ENCODE measurements at regions not wholly inside any gene's neighbourhood (a gene's known extent, or its start where the extent isn't known, plus 50 kb on each side); places are given as distances from the start of the nearest gene placed in this dataset.

- H3K9me3 ChIP-seq, result no peaks in the 10 kb centered on the region
- ATAC-seq (no peak), DNase-seq (no peak)
- no peak overlapping the region for H3K4me3 ChIP-seq
- H3K27me3 ChIP-seq, result no peaks in the 10 kb centered on the region
- no peak overlapping the region for H3K27ac ChIP-seq
- H3K4me1 ChIP-seq, result no peaks in the 10 kb centered on the region
- intact Hi-C loops (cut with DNase I), result no loop called here
- WGBS (ENCODE audit: insufficient coverage, low coverage, low lambda C conversion rate, missing lambda C conversion rate), result 100% methylated on average over 1 of the region's 1 CpG
- H3K36me3 ChIP-seq, result no peaks in the 10 kb centered on the region
- TF ChIP-seq POLR2A (IDR thresholded peaks at IDR 0.05) (no peak), CTCF (IDR thresholded peaks at IDR 0.05) (no peak)
Observed at GRCh38 chr1:91613595-91613994, 112.9 kb downstream of the CDC7 start.

GRCh38 chr1:91616712-91617111, 116.1 kb downstream of the CDC7 start:
- DNase-seq (no peak), ATAC-seq (no peak)
- Histone ChIP-seq H3K27me3 (no peaks in the 10 kb centered on the region), H3K36me3 (no peaks in the 10 kb centered on the region), H3K4me3 (no peak overlapping the region), H3K4me1 (no peaks in the 10 kb centered on the region), H3K9me3 (no peaks in the 10 kb centered on the region), H3K27ac (no peak overlapping the region)
- TF ChIP-seq CTCF (IDR thresholded peaks at IDR 0.05) (no peak), POLR2A (IDR thresholded peaks at IDR 0.05) (no peak)
- 68% methylated on average over 3 of the region's 3 CpGs for WGBS (ENCODE audit: insufficient coverage, low coverage, low lambda C conversion rate, missing lambda C conversion rate)
- intact Hi-C loops (cut with DNase I), result no loop called here

- Histone ChIP-seq H3K36me3 (no peaks in the 10 kb centered on the region), H3K9me3 (no peaks in the 10 kb centered on the region), H3K27ac (no peak overlapping the region), H3K4me1 (no peaks in the 10 kb centered on the region), H3K4me3 (no peak overlapping the region), H3K27me3 (no peaks in the 10 kb centered on the region)
- ATAC-seq, result peak; percentile 93 to 100 (median 96)
- WGBS (ENCODE audit: insufficient coverage, low coverage, low lambda C conversion rate, missing lambda C conversion rate), result 29% methylated on average over 5 of the region's 5 CpGs
- TF ChIP-seq POLR2A (IDR thresholded peaks at IDR 0.05), result no peak
- peak; percentile 39 to 56 (median 46) for TF ChIP-seq CTCF (IDR thresholded peaks at IDR 0.05)
- DNase-seq, result peak; percentile 63 to 77 (median 67)
- intact Hi-C loops (cut with DNase I), result no loop called here
Observed at GRCh38 chr1:91617285-91617765, 116.7 kb downstream of the CDC7 start.

GRCh38 chr1:91619881-91620280, 119.2 kb downstream of the CDC7 start:
- Histone ChIP-seq H3K27me3 (no peaks in the 10 kb centered on the region), H3K9me3 (no peaks in the 10 kb centered on the region), H3K4me3 (no peak overlapping the region), H3K36me3 (no peaks in the 10 kb centered on the region), H3K4me1 (no peaks in the 10 kb centered on the region), H3K27ac (no peak overlapping the region)
- TF ChIP-seq CTCF (IDR thresholded peaks at IDR 0.05), result no peak
- no peak for TF ChIP-seq POLR2A (IDR thresholded peaks at IDR 0.05)
- 72% methylated on average over 3 of the region's 3 CpGs for WGBS (ENCODE audit: insufficient coverage, low coverage, low lambda C conversion rate, missing lambda C conversion rate)
- DNase-seq (no peak), ATAC-seq (no peak)
- intact Hi-C loops (cut with DNase I), result no loop called here

GRCh38 chr1:91621360-91621759, 120.7 kb downstream of the CDC7 start:
- Histone ChIP-seq H3K36me3 (no peaks in the 10 kb centered on the region), H3K27ac (no peak overlapping the region), H3K27me3 (no peaks in the 10 kb centered on the region), H3K9me3 (no peaks in the 10 kb centered on the region), H3K4me3 (no peak overlapping the region), H3K4me1 (no peaks in the 10 kb centered on the region)
- no peak for ATAC-seq
- no peak for TF ChIP-seq CTCF (IDR thresholded peaks at IDR 0.05)
- TF ChIP-seq POLR2A (IDR thresholded peaks at IDR 0.05), result no peak
- 97% methylated on average over 3 of the region's 3 CpGs for WGBS (ENCODE audit: insufficient coverage, low coverage, low lambda C conversion rate, missing lambda C conversion rate)
- intact Hi-C loops (cut with DNase I), result no loop called here
- no peak for DNase-seq

Measured in right lobe of liver (tissue), 6 donors.